ENCODE measurements at regions not wholly inside any gene's neighbourhood (a gene's known extent, or its start where the extent isn't known, plus 50 kb on each side); places are given as distances from the start of the nearest gene placed in this dataset.

DNA sequence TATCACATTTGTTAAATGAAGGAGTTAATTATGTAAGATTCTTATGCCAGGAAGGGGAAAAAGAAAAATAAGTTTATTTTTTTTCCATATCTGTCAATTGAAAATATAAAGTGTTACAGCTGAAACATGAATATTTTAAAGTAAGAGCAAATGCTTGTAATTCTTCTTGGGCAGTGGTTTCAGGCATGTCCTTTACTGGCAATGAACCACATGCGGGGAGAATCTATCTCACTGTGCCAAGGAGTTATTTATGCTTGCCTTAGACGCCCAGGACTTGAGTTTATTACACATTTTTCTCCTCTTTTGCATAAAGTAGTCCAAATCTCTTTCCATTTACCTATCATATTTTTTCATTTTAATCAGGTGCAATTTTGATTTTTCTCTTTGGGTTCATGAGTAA is 207.8 kb upstream of the NRIP1 start:
- H3K27ac ChIP-seq = no peak overlapping the region
- TF ChIP-seq, protein P1, sequence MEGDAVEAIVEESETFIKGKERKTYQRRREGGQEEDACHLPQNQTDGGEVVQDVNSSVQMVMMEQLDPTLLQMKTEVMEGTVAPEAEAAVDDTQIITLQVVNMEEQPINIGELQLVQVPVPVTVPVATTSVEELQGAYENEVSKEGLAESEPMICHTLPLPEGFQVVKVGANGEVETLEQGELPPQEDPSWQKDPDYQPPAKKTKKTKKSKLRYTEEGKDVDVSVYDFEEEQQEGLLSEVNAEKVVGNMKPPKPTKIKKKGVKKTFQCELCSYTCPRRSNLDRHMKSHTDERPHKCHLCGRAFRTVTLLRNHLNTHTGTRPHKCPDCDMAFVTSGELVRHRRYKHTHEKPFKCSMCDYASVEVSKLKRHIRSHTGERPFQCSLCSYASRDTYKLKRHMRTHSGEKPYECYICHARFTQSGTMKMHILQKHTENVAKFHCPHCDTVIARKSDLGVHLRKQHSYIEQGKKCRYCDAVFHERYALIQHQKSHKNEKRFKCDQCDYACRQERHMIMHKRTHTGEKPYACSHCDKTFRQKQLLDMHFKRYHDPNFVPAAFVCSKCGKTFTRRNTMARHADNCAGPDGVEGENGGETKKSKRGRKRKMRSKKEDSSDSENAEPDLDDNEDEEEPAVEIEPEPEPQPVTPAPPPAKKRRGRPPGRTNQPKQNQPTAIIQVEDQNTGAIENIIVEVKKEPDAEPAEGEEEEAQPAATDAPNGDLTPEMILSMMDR (IDR thresholded peaks at IDR 0.05) = no peak
- no peak for DNase-seq (ENCODE audit: low spot score)
- no peak overlapping the region for H3K4me3 ChIP-seq

DNA sequence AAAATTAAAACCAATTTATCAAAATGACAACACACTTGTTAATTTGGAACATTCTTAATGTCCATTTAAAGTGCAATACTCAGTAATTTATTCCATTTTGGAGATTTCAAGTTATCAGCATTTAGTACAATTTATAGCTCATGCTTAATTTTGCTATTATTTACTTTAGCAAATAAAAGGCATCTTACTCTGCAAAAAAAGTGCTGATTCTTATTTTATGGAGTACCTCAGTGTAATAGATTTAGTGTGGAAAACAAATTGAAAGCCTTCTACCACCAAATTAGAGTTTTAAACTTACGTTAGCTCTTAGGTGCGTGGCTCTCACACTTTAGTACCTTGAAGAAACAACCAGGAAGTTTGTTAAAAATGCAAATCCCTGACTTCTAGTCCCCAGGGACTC is 208.4 kb upstream of the NRIP1 start:
- no peak overlapping the region for H3K27ac ChIP-seq
- TF ChIP-seq, protein P1 (IDR thresholded peaks at IDR 0.05) = no peak
- DNase-seq (ENCODE audit: low spot score) = no peak
- no peak overlapping the region for H3K4me3 ChIP-seq

DNA sequence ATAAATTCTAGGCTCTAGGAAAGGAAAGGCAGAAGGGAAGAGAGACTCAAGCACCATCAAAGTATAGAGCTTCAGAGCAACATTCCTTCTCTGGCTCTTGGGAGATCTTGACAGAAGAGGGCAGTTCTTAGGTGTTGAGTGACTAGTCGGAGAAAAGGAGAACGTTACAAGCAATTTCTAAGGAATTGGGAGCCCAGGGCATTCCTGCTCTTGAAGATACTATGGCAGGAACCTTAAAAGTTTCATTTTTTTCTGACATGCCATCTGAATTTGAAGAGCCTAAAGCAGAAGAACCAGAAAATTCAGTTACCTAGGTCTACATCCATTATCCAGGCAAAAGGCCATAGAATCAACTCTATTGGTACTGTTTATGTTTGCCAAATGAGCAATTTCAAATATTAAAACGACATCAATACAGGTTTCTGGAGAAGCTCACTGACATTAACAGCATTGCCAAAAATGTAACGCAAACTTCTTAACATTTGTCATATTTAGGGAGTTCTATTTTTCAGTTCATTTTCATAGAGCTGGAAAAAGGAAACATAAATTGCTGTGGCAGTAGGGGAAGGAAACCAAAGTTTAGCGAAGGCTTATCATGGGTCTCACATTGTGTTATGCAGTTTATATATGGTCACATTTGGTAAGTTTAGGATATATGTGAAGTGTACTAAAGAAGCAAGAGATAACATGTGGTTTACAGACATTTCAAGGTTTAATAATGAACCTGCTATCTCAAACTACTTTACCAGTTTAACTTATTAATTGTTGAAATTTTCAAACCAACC is 210.1 kb upstream of the NRIP1 start:
- no peak for DNase-seq (ENCODE audit: low spot score)

DNA sequence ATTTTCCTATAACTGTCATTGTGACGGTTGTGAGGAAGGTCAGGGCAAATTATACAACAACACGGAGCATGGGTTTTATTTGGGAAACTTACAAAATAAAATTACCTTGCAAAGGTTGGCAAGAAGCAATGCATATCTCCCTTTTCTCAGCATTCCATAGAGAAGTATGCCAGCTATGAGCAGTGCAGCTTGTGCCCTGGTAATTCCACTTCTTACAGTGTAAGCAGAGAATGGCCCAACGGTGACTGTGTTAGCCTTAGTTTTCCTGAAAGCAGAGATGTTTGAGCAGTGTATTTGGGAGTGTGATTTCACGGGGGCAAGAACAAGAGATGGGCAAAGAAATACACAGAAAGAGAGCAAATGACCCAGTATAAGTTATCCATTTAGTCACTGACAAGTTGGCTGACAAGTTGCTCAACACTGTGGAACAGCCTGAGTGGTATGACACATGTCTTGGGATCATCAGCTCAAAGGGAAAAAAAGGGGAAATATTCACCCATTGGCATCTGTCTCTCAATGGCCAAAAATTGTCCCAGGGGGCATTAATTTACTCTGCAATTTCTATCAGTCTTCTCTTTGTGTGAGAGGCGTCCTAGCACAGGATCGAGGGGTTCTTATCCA is 210.9 kb upstream of the NRIP1 start:
- H3K27ac ChIP-seq = no peak overlapping the region
- no peak for DNase-seq (ENCODE audit: low spot score)
- H3K4me3 ChIP-seq = no peak overlapping the region
- TF ChIP-seq, protein P1 (IDR thresholded peaks at IDR 0.05) = no peak

More for the DNA sequence above, 210.1 kb upstream of the NRIP1 start:
- no peak overlapping the region for H3K27ac ChIP-seq
- TF ChIP-seq, protein P1 (IDR thresholded peaks at IDR 0.05) = no peak
- no peak overlapping the region for H3K4me3 ChIP-seq

DNA sequence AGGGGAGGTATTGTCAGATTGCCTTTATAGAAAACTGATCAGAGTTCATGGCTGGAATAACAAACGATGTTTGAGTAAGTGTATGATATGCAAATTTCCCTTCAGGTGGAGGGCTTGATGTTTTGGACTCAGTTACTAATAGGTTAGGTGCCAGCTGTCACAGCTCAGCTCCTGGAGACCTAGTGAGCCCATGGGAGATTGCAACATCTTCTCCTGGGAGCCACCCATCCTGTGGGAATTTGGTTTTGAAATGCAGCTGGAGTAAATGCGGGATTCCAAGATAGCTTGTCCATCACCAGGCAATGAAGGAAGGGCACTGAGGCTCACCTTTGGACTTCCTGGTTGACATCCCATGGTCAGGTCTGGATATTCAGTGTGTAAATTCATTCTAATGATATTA is 211.4 kb upstream of the NRIP1 start:
- no peak for DNase-seq (ENCODE audit: low spot score)
- H3K4me3 ChIP-seq = no peak overlapping the region
- TF ChIP-seq, protein P1 (IDR thresholded peaks at IDR 0.05) = no peak
- no peak overlapping the region for H3K27ac ChIP-seq

DNA sequence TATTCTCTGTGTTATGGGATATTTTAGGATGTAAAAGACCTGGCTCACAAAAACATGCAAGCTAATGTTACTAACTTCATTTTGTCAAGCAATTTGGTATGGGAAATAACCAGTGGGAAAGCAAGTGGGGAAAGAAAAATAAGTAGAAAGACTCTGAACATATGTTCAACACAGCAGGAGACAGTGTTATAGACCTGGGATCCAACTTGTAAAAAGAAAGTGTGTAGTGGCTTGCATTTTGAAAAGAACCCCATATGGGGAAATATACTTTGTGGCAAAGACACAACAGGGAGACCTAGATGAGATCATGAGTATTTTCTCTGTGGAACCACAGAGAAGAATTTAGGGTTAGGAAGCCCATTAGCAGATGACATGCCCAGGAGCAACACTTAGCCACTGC is 212.7 kb upstream of the NRIP1 start:
- H3K4me3 ChIP-seq = no peak overlapping the region
- TF ChIP-seq, protein P1 (IDR thresholded peaks at IDR 0.05) = no peak
- H3K27ac ChIP-seq = no peak overlapping the region
- no peak for DNase-seq (ENCODE audit: low spot score)

DNA sequence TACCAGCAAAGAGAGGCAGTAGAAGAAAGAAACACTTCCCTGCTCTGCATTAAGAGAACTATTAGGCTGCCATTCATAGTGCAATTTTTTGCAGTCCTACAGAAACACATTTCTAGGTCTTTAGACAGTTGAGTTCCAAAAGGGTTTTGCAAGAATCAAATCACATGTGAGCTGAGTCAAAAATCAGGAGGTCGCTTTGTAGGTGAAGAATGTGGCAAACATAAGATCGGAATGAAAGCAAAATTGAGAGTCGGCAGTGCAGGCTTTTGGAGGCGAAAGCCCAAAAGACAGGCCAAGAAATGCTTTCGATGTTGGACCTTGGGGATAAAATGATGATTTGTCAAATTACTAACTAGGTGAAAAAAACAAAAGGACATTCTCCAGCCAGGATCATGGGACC is 213.5 kb upstream of the NRIP1 start:
- TF ChIP-seq, protein P1 (IDR thresholded peaks at IDR 0.05) = no peak
- no peak overlapping the region for H3K27ac ChIP-seq
- DNase-seq (ENCODE audit: low spot score) = no peak
- no peak overlapping the region for H3K4me3 ChIP-seq

Measured in coronary artery (tissue), 2 donors.